ENCODE measurements at regions not wholly inside any gene's neighbourhood (a gene's known extent, or its start where the extent isn't known, plus 50 kb on each side); places are given as distances from the start of the nearest gene placed in this dataset.
A peak's percentile ranks its signal among the peaks of the same experiment; 100 is the strongest.

DNA sequence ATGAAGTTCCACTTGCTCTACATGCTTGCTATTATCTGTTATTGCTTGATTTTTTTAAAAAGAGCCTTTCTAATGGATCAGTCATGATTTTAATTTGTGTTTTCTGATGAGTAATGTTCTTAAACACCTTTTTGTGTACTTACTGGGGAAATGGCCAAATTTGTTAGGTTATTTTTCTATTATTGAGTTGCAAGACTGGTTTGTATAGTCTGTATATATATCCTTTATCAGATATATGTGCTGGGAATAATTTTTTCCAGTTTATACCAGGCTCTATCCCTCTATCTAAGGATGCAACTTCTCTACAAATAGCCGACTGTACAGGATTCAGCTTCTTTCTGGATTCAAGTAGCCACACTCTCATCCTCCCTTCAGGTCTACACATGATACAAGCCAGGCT, 65.6 kb upstream of the SEC61G start:
- no peak for DNase-seq (ENCODE audit: low read depth, low spot score)
- TF ChIP-seq, protein P1, sequence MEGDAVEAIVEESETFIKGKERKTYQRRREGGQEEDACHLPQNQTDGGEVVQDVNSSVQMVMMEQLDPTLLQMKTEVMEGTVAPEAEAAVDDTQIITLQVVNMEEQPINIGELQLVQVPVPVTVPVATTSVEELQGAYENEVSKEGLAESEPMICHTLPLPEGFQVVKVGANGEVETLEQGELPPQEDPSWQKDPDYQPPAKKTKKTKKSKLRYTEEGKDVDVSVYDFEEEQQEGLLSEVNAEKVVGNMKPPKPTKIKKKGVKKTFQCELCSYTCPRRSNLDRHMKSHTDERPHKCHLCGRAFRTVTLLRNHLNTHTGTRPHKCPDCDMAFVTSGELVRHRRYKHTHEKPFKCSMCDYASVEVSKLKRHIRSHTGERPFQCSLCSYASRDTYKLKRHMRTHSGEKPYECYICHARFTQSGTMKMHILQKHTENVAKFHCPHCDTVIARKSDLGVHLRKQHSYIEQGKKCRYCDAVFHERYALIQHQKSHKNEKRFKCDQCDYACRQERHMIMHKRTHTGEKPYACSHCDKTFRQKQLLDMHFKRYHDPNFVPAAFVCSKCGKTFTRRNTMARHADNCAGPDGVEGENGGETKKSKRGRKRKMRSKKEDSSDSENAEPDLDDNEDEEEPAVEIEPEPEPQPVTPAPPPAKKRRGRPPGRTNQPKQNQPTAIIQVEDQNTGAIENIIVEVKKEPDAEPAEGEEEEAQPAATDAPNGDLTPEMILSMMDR (optimal IDR thresholded peaks at IDR 0.05 in 1 of 3, IDR thresholded peaks at IDR 0.05 in 1 of 3, conservative IDR thresholded peaks at IDR 0.05 in 1 of 3; ENCODE audit: extremely low read depth in 1 of 3, insufficient read depth in 2 of 3, low read length in 3 of 3) = no peak
- TF ChIP-seq EZH2 (IDR thresholded peaks at IDR 0.05; ENCODE audit: low read length) = no peak
- Histone ChIP-seq H3K4me3 (ENCODE audit: control insufficient read depth in 2 of 3, extremely low read depth in 1 of 3, insufficient read depth in 2 of 3, low read depth in 1 of 3, low read length in 3 of 3) (no peak overlapping the region), H3K27me3 (ENCODE audit: control insufficient read depth, extremely low read depth, insufficient read depth, low read length) (no peaks in the 10 kb centered on the region), H3K79me2 (ENCODE audit: control insufficient read depth, insufficient read depth, low read length) (no peaks in the 10 kb centered on the region), H3K27ac (ENCODE audit: control insufficient read depth, insufficient read depth, low read length) (no peak overlapping the region), H3K9ac (ENCODE audit: control insufficient read depth, extremely low read depth, insufficient read depth, low read length) (no peak overlapping the region), H2AFZ (ENCODE audit: control insufficient read depth, low read length) (peak overlapping the region; percentile 17), H3K9me3 (ENCODE audit: control insufficient read depth, low read depth, low read length) (peaks cover 8% of the 10 kb centered on the region), H3K4me1 (ENCODE audit: control insufficient read depth, extremely low read depth, insufficient read depth, low read length) (peaks cover 19% of the 10 kb centered on the region), H3K4me2 (ENCODE audit: control insufficient read depth, extremely low read depth, insufficient read depth, low read depth, low read length) (no peak overlapping the region), H3K9me1 (ENCODE audit: control insufficient read depth, extremely low read depth, insufficient read depth, low read length) (no peaks in the 10 kb centered on the region), H4K20me1 (ENCODE audit: control insufficient read depth, extremely low read depth, insufficient read depth, low read length) (no peaks in the 10 kb centered on the region), H3K36me3 (ENCODE audit: control insufficient read depth in 2 of 2, extremely low read depth in 1 of 2, insufficient read depth in 2 of 2, low read length in 2 of 2) (no peaks in the 10 kb centered on the region)
- dilution Hi-C loops (cut with MboI; ENCODE audit: extremely low pct_ligation_motif_present, low sequenced_read_pairs) = no loop called here
- no peak for FAIRE-seq

DNA sequence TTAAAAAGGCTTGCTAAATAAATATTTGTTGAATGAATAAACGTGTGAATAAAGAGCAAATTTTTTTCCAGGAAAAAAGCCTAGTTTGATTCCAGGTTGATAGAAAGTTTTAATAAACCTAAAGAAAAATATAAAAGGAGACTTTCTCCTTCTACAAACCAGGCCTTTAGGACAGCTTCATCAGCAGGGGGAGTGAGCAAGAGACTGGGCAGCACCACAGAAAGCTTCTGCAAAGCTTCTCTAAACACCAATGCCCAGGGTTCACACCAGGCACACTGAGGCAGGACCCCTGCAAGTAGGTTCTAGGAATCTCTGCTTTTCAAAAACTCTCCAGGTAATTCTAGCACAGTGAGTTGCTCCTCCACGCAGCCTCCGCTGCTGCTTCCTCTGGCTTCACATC, 66.4 kb upstream of the SEC61G start:
- Histone ChIP-seq H3K4me1 (ENCODE audit: control insufficient read depth, extremely low read depth, insufficient read depth, low read length) (peaks cover 26% of the 10 kb centered on the region), H3K27ac (ENCODE audit: control insufficient read depth, insufficient read depth, low read length) (no peak overlapping the region), H3K9me1 (ENCODE audit: control insufficient read depth, extremely low read depth, insufficient read depth, low read length) (no peaks in the 10 kb centered on the region), H3K79me2 (ENCODE audit: control insufficient read depth, insufficient read depth, low read length) (no peaks in the 10 kb centered on the region), H4K20me1 (ENCODE audit: control insufficient read depth, extremely low read depth, insufficient read depth, low read length) (no peaks in the 10 kb centered on the region), H3K9ac (ENCODE audit: control insufficient read depth, extremely low read depth, insufficient read depth, low read length) (no peak overlapping the region), H3K36me3 (ENCODE audit: control insufficient read depth in 2 of 2, extremely low read depth in 1 of 2, insufficient read depth in 2 of 2, low read length in 2 of 2) (no peaks in the 10 kb centered on the region), H3K4me2 (ENCODE audit: control insufficient read depth, extremely low read depth, insufficient read depth, low read depth, low read length) (no peak overlapping the region), H3K27me3 (ENCODE audit: control insufficient read depth, extremely low read depth, insufficient read depth, low read length) (no peaks in the 10 kb centered on the region), H3K4me3 (ENCODE audit: control insufficient read depth in 2 of 3, extremely low read depth in 1 of 3, insufficient read depth in 2 of 3, low read depth in 1 of 3, low read length in 3 of 3) (no peak overlapping the region), H3K9me3 (ENCODE audit: control insufficient read depth, low read depth, low read length) (peaks cover 8% of the 10 kb centered on the region), H2AFZ (ENCODE audit: control insufficient read depth, low read length) (no peak overlapping the region)
- dilution Hi-C loops (cut with MboI; ENCODE audit: extremely low pct_ligation_motif_present, low sequenced_read_pairs) = no loop called here
- DNase-seq (ENCODE audit: low read depth, low spot score) = no peak
- FAIRE-seq = no peak
- no peak for TF ChIP-seq EZH2 (IDR thresholded peaks at IDR 0.05; ENCODE audit: low read length)
- TF ChIP-seq, protein P1 (optimal IDR thresholded peaks at IDR 0.05 in 1 of 3, IDR thresholded peaks at IDR 0.05 in 1 of 3, conservative IDR thresholded peaks at IDR 0.05 in 1 of 3; ENCODE audit: extremely low read depth in 1 of 3, insufficient read depth in 2 of 3, low read length in 3 of 3) = no peak
